Stomach (tissue), 8 donors: ENCODE measurements at regions not wholly inside any gene's neighbourhood (a gene's known extent, or its start where the extent isn't known, plus 50 kb on each side); places are given as distances from the start of the nearest gene placed in this dataset.
A peak's percentile ranks its signal among the peaks of the same experiment; 100 is the strongest.
"Not testable (repeated sequence)": the region's sequence is repeated elsewhere in the genome, so short reads cannot be mapped to it uniquely, and the experiment has no call there.

Experiments used
- DNase-seq, 2 donors: peaks; one replicate each; pipeline versions ENCODE4 v3.0.0 to v3.0.0-alpha.2; 2013 to 2019
- H3K27ac ChIP-seq, 5 donors: fragments of 200-600 bp in 4 of 5; sonication (generic) in 4 of 5; one replicate each; pipeline ENCODE4 v1.5.1; 2013 to 2019; ENCODE audit warnings: mild to moderate bottlenecking in 1 of 5, moderate library complexity in 1 of 5
- H3K27me3 ChIP-seq, 3 donors: fragments of 200-600 bp; sonication (generic); one replicate each; pipeline ENCODE4 v1.5.1; 2017 to 2019; ENCODE audit warnings: mixed run types in 1 of 3
- H3K36me3 ChIP-seq, 4 donors: fragments of 200-600 bp; sonication (generic); 1 replicate in 3 of 4; 2 replicates in 1 of 4; pipeline ENCODE4 v1.5.1; 2016 to 2019
- H3K4me1 ChIP-seq, 4 donors: fragments of 200-600 bp; sonication (generic); one replicate each; pipeline ENCODE4 v1.5.1; 2016 to 2019
- H3K4me3 ChIP-seq, 4 donors: fragments of 200-600 bp; sonication (generic) in 3 of 4; one replicate each; pipeline ENCODE4 v1.5.1; 2016 to 2019; ENCODE audit warnings: mild to moderate bottlenecking in 1 of 4
- H3K9me3 ChIP-seq, 4 donors: fragments of 200-600 bp; sonication (generic); one replicate each; pipeline ENCODE4 v1.5.1; 2016 to 2019
- POLR2A ChIP-seq, 4 donors: fragments of 450-650 bp; IDR thresholded peaks; one replicate each; pipeline ENCODE4 v1.6.1; 2016; ENCODE audit warnings: antibody characterized with exemption in 4 of 4, control low read depth in 2 of 4, mild to moderate bottlenecking in 1 of 4, moderate library complexity in 1 of 4
- POLR2AphosphoS5 ChIP-seq, 3 donors: sonication (generic); formaldehyde crosslinking; IDR thresholded peaks; one replicate each; pipeline ENCODE4 v1.6.1; 2016; ENCODE audit warnings: antibody characterized with exemption in 3 of 3
- WGBS, 5 donors: extraction: QIAGEN DNeasy Blood & Tissue Kit in 3 of 5; methylation state at CpG; one replicate each; pipeline versions ENCODE4 v1.1.5 to v1.1.7; 2013 to 2018; 5-methylcytosine and 5-hydroxymethylcytosine counted together
- intact Hi-C: fragments of 100-400 bp; cut with DNase I; formaldehyde crosslinking; loops from one replicate; pipeline ENCODE4 v1.15.1; 2023; ENCODE audit warnings: low total_unique reads
- donor health status: healthy with polysubstance abuse.
- donor health status: Bipolar disorder and iron deficiency.
- donor health status: healthy.

DNA sequence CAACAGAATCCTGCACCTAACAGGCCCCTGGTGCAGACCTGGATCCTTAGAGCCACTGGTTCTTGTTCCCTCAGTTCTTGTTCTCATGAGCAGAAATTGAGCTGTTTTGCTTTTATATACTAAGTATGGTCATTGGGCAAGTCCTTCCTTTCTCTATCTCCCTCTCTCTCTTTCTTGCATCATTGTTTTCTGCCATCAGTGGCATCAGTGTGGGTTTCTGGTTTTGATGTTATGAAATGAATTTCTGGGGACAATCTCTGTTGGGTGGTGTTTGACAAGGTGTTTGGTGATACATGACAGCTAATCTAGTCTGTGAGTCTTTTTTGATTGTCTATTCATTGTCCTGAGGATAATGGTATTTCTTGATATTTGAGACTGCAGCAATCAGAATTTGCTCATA is 168.0 kb upstream of the NOTCH2NLA start:
- DNase-seq, H3K27ac ChIP-seq, H3K4me3 ChIP-seq, H3K4me1 ChIP-seq, H3K9me3 ChIP-seq, H3K36me3 ChIP-seq, intact Hi-C loops, H3K27me3 ChIP-seq: not testable (repeated sequence)

DNA sequence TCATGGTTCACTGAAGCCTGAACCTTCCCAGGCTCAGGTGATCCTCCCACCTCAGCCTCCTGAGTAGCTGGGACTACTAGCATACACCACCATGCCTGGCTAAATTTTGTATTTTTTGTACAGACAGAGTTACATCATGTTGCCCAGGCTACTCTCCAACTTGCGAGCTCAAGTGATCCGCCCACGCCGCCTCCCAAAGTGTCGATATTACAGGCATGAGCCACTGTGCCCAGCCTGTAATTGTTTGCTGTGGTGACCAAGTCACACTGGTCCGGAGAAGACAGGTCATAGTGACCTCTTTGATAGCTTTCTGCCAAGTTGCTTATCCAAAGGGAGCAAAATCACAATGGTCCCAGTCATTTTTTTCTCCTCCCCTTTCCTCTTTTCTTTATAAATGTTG is 167.4 kb upstream of the NOTCH2NLA start:
- intact Hi-C loops, H3K36me3 ChIP-seq, H3K4me1 ChIP-seq, DNase-seq, H3K27me3 ChIP-seq, H3K4me3 ChIP-seq, H3K27ac ChIP-seq, H3K9me3 ChIP-seq: not testable (repeated sequence)
- WGBS, 5 donors = 83 to 94% (median 86%) methylated on average over 5 to 6 of the region's 6 CpGs

DNA sequence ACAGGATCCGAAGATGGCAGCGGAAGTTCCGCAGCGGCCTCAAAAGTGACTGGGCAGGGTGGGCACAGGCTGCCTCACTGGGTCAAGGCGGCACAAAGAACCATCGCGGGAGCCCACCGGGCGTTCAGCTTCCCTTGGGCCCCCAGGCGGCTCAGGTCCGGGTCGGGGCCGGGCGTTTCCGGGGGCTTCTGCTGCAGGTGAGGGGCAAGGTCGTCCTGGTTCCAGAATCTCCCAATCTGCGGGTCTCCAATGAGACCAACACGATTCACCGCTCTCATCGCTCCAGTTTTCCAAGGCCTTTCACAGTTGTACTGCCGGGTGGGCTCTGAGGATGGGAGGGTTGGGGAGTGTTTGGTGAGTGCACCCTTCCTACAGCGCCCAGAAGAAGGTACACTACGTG is 165.0 kb upstream of the NOTCH2NLA start:
- intact Hi-C loops, H3K9me3 ChIP-seq, DNase-seq, H3K36me3 ChIP-seq, H3K27ac ChIP-seq, H3K4me3 ChIP-seq, H3K27me3 ChIP-seq, H3K4me1 ChIP-seq: not testable (repeated sequence)
- WGBS, 5 donors = 30 to 57% (median 42%) methylated on average over 3 to 14 of the region's 23 CpGs

DNA sequence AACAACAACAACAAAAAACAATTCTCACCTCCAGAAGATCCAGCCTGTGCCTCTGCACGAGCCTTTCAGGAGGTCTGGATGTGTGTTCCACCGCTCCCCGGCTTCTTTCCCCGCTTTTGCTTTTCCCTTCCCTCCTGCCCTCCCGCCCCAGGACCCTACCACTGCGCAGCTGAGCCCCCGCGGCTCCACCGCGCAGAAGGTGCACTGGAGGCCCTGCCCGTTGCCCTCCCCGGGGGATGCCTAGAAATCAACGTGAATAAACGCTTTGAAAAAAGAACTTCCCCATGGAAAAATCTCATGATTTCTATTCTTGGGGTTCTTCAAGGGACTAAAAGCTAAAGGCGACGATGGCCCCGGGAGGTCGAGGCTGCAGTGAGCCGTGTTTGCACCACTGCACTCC is 164.3 kb upstream of the NOTCH2NLA start:
- H3K27me3 ChIP-seq, H3K4me3 ChIP-seq, H3K4me1 ChIP-seq, H3K27ac ChIP-seq, intact Hi-C loops, DNase-seq, H3K36me3 ChIP-seq, H3K9me3 ChIP-seq: not testable (repeated sequence)
- WGBS, 5 donors = 41 to 51% (median 44%) methylated on average over 15 to 19 of the region's 19 CpGs

DNA sequence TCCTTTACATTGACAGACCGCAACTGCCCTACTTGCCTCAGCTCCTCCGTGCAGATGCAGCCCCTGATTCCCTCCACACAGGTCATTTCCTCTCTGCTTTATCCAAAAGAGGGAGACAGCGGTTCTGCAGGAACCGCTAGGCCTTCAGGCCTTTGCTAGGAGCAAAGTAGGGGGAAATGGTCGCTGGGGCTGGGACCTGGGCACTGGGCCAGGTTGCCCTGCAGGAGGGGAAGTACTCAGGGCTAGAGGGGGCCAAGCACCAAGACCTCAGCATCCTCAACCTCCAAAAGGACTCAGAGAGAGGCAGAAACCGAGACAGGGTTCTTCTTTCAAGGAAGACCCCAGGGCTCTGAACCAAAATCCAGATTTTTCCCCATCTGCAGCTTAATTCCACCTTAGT is 160.4 kb upstream of the NOTCH2NLA start:
- H3K4me1 ChIP-seq, intact Hi-C loops, DNase-seq, H3K27ac ChIP-seq, H3K4me3 ChIP-seq, H3K36me3 ChIP-seq, H3K27me3 ChIP-seq, H3K9me3 ChIP-seq: not testable (repeated sequence)
- WGBS, 5 donors = 61 to 92% (median 77%) methylated on average over 4 to 5 of the region's 6 CpGs

DNA sequence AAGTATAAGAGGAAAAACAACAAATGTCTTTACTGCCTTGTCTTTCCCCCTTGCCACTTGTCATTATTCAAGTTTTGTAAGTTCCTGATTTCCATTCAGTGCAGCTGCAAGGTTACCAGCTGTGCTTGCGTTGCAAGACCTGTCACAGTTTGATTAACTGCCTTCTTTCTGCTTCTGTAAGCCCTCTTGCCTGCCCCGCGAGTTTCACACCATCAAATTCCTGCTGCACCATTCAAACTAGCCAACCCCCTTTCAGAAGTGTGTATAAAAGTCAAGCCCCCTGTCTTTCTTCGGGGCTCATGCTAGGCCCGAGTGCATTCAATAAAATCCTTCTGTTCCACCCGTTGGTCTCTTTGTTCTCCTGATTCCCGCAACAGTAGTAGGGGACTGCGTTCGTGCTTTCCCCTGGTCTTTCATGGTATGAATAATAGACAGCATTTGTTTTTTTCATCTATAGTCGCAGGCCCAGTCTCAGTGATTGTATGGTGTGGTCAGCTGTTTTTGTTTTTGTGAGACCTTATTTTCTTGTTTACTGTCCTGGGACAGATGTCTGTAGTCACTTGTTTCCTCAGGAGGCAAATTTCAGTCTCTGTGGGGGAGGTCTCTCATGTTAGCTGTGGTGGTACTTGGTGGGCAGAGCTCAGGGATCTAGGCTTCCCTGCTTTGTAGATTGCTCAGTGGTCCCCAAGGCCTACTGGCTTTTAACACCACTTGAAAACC is 159.1 kb upstream of the NOTCH2NLA start:
- WGBS, 5 donors = 23 to 37% (median 28%) methylated on average over 7 to 9 of the region's 10 CpGs

DNA sequence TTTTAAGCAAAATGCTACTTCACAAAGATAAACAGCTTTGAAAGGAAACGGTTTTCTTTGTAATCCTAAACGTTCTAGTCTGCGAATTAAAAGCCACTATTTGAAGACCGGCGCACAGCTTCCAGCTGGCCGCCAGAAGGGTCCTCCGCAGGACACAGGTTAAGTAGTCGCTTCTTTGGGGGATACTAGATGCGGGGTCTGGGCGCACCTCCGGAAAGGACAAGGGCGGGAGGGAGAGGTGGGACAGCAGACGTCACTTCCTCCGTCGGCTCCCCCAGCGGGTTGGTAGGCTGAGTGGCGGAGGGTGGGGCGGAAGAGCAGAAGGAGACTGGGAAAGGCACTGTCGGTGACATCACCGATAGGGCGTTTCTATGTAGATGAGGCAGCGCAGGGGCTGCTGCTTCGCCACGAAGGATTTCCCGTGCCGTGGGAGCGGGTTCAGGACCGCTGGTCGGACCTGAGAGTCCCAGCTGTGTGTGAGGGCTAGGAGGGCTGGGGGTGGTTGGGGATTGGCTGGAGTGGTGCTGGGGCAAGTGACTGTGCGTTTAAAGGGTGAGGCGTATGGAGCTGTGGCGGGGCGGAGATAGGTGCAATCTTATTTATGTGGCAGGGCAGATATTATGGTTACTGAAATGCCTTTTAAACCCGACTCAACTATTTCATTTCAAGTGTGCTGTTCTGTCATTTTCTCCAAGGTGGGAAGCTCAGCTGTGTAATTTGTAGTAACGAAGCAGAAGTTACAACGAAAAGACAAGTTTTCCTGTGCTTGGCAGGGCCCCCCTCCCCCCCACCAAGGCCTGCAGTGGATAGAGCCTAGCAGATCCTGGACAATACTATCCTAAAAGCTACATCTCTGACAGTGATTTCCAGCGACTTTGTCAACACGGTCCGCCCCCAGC is 158.3 kb upstream of the NOTCH2NLA start:
- H3K4me1 ChIP-seq, H3K36me3 ChIP-seq, H3K9me3 ChIP-seq, intact Hi-C loops, H3K27me3 ChIP-seq: not testable (repeated sequence)
- Histone ChIP-seq H3K27ac (peak overlapping the region; percentile 89 to 96 (median 93)), H3K4me3 (peak overlapping the region; percentile 34 to 58 (median 43))
- peak in 1 of 4 donors; percentile 95 for TF ChIP-seq POLR2A (IDR thresholded peaks at IDR 0.05)
- TF ChIP-seq POLR2AphosphoS5 (IDR thresholded peaks at IDR 0.05) = peak; percentile 33 to 84 (median 76)
- 0 to 1% (median 0%) methylated on average over 15 to 32 of the region's 39 CpGs for WGBS, 5 donors
- peak; percentile 64 to 96 for DNase-seq

More for the DNA sequence above, 159.1 kb upstream of the NOTCH2NLA start:
- peak overlapping the region in 4 of 5 donors; percentile 76 to 94 (median 90) for H3K27ac ChIP-seq
- peak overlapping the region in 1 of 4 donors; percentile 58 for H3K4me3 ChIP-seq
- intact Hi-C loops, H3K36me3 ChIP-seq, H3K4me1 ChIP-seq, H3K27me3 ChIP-seq, H3K9me3 ChIP-seq: not testable (repeated sequence)
- DNase-seq = peak in 1 of 2 donors; percentile 46

DNA sequence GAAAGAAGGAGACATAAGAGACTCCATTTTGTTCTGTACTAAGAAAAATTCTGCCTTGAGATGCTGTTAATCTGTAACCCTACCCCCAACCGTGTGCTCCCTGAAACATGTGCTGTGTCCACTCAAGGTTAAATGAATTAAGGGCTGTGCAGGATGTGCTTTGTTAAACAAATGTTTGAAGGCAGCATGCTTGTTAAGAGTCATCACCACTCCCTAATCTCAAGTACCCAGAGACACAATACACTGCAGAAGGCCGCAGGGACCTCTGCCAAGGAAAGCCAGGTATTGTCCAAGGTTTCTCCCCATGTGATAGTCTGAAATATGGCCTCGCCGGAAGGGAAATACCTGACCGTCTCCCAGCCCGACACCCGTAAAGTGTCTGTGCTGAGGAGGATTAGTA is 152.4 kb upstream of the NOTCH2NLA start:
- H3K4me1 ChIP-seq, DNase-seq, H3K27ac ChIP-seq, H3K27me3 ChIP-seq, H3K4me3 ChIP-seq, intact Hi-C loops, H3K36me3 ChIP-seq, H3K9me3 ChIP-seq: not testable (repeated sequence)
- WGBS, 5 donors = 22 to 43% (median 35%) methylated on average over 1 to 4 of the region's 7 CpGs
